ENCODE measurements at regions not wholly inside any gene's neighbourhood (a gene's known extent, or its start where the extent isn't known, plus 50 kb on each side); places are given as distances from the start of the nearest gene placed in this dataset.
"Not testable (repeated sequence)": the region's sequence is repeated elsewhere in the genome, so short reads cannot be mapped to it uniquely, and the experiment has no call there.

GRCh38 chr18:66916834-66917233 lies 312.9 kb upstream of the CDH19 start:
- no peaks in the 10 kb centered on the region for H3K27me3 Mint-ChIP-seq
- H3K9me3 Mint-ChIP-seq: no peaks in the 10 kb centered on the region
- intact Hi-C loops (cut with micrococcal nuclease): no loop called here
- no peak overlapping the region for H3K27ac Mint-ChIP-seq
- no peaks in the 10 kb centered on the region for H3K4me1 Mint-ChIP-seq
- H3K36me3 Mint-ChIP-seq (ENCODE audit: low read depth): no peaks in the 10 kb centered on the region
- H3K4me3 Mint-ChIP-seq: no peak overlapping the region
- no peak for DNase-seq

- no peaks in the 10 kb centered on the region for H3K27me3 Mint-ChIP-seq
- no peak for DNase-seq
- no peaks in the 10 kb centered on the region for H3K4me1 Mint-ChIP-seq
- no peaks in the 10 kb centered on the region for H3K36me3 Mint-ChIP-seq (ENCODE audit: low read depth)
- H3K4me3 Mint-ChIP-seq: no peak overlapping the region
- H3K9me3 Mint-ChIP-seq: no peaks in the 10 kb centered on the region
- no peak overlapping the region for H3K27ac Mint-ChIP-seq
- intact Hi-C loops (cut with micrococcal nuclease): no loop called here
Measured at GRCh38 chr18:66900837-66901236, 296.9 kb upstream of the CDH19 start.

- intact Hi-C loops (cut with micrococcal nuclease): no loop called here
- Mint-ChIP-seq H3K36me3 (ENCODE audit: low read depth) (no peaks in the 10 kb centered on the region), H3K4me3 (no peak overlapping the region), H3K4me1 (no peaks in the 10 kb centered on the region), H3K27me3 (no peaks in the 10 kb centered on the region), H3K9me3 (no peaks in the 10 kb centered on the region), H3K27ac (no peak overlapping the region)
- no peak for DNase-seq
Measured at GRCh38 chr18:66895631-66896030, 291.7 kb upstream of the CDH19 start.

GRCh38 chr18:66894851-66895250 lies 291.0 kb upstream of the CDH19 start:
- Mint-ChIP-seq H3K4me1 (no peaks in the 10 kb centered on the region), H3K4me3 (no peak overlapping the region), H3K9me3 (no peaks in the 10 kb centered on the region), H3K27me3 (no peaks in the 10 kb centered on the region), H3K36me3 (ENCODE audit: low read depth) (no peaks in the 10 kb centered on the region), H3K27ac (no peak overlapping the region)
- no peak for DNase-seq
- intact Hi-C loops (cut with micrococcal nuclease): no loop called here

GRCh38 chr18:66892388-66892787 lies 288.5 kb upstream of the CDH19 start:
- intact Hi-C loops (cut with micrococcal nuclease): not testable (repeated sequence)

GRCh38 chr18:66874812-66875474 lies 271.1 kb upstream of the CDH19 start:
- DNase-seq: no peak
- Mint-ChIP-seq H3K27ac (no peak overlapping the region), H3K4me1 (no peaks in the 10 kb centered on the region), H3K36me3 (ENCODE audit: low read depth) (no peaks in the 10 kb centered on the region), H3K4me3 (no peak overlapping the region), H3K9me3 (no peaks in the 10 kb centered on the region), H3K27me3 (no peaks in the 10 kb centered on the region)
- intact Hi-C loops (cut with micrococcal nuclease): no loop called here

More at GRCh38 chr18:66892388-66892787, 288.5 kb upstream of the CDH19 start:
- H3K36me3 Mint-ChIP-seq (ENCODE audit: low read depth); H3K4me1 Mint-ChIP-seq; H3K27me3 Mint-ChIP-seq; H3K4me3 Mint-ChIP-seq; H3K27ac Mint-ChIP-seq; H3K9me3 Mint-ChIP-seq; DNase-seq: not testable (repeated sequence)

- intact Hi-C loops (cut with micrococcal nuclease): no loop called here
- no peaks in the 10 kb centered on the region for H3K9me3 Mint-ChIP-seq
- no peak overlapping the region for H3K4me3 Mint-ChIP-seq
- no peaks in the 10 kb centered on the region for H3K27me3 Mint-ChIP-seq
- no peaks in the 10 kb centered on the region for H3K36me3 Mint-ChIP-seq (ENCODE audit: low read depth)
- H3K27ac Mint-ChIP-seq: no peak overlapping the region
- no peak for DNase-seq
- no peaks in the 10 kb centered on the region for H3K4me1 Mint-ChIP-seq
Measured at GRCh38 chr18:66874375-66874774, 270.5 kb upstream of the CDH19 start.

GRCh38 chr18:66873899-66874298 lies 270.0 kb upstream of the CDH19 start:
- H3K27ac Mint-ChIP-seq: no peak overlapping the region
- no peak overlapping the region for H3K4me3 Mint-ChIP-seq
- no peaks in the 10 kb centered on the region for H3K9me3 Mint-ChIP-seq
- no peaks in the 10 kb centered on the region for H3K27me3 Mint-ChIP-seq
- intact Hi-C loops (cut with micrococcal nuclease): no loop called here
- no peaks in the 10 kb centered on the region for H3K4me1 Mint-ChIP-seq
- DNase-seq: no peak
- no peaks in the 10 kb centered on the region for H3K36me3 Mint-ChIP-seq (ENCODE audit: low read depth)

- Mint-ChIP-seq H3K27me3 (no peaks in the 10 kb centered on the region), H3K9me3 (no peaks in the 10 kb centered on the region), H3K27ac (no peak overlapping the region), H3K4me1 (no peaks in the 10 kb centered on the region), H3K4me3 (no peak overlapping the region), H3K36me3 (ENCODE audit: low read depth) (no peaks in the 10 kb centered on the region)
- no peak for DNase-seq
- intact Hi-C loops (cut with micrococcal nuclease): no loop called here
Measured at GRCh38 chr18:66872277-66872676, 268.4 kb upstream of the CDH19 start.

GRCh38 chr18:66867653-66868052 lies 263.8 kb upstream of the CDH19 start:
- intact Hi-C loops (cut with micrococcal nuclease): no loop called here

GRCh38 chr18:66866427-66866940 lies 262.6 kb upstream of the CDH19 start:
- H3K36me3 Mint-ChIP-seq (ENCODE audit: low read depth); H3K27me3 Mint-ChIP-seq; H3K4me3 Mint-ChIP-seq; H3K4me1 Mint-ChIP-seq; intact Hi-C loops (cut with micrococcal nuclease); DNase-seq; H3K27ac Mint-ChIP-seq; H3K9me3 Mint-ChIP-seq: not testable (repeated sequence)

More at GRCh38 chr18:66867653-66868052, 263.8 kb upstream of the CDH19 start:
- DNase-seq: no peak
- Mint-ChIP-seq H3K27ac (no peak overlapping the region), H3K36me3 (ENCODE audit: low read depth) (no peaks in the 10 kb centered on the region), H3K4me1 (no peaks in the 10 kb centered on the region), H3K27me3 (no peaks in the 10 kb centered on the region), H3K9me3 (no peaks in the 10 kb centered on the region), H3K4me3 (no peak overlapping the region)

- Mint-ChIP-seq H3K9me3 (no peaks in the 10 kb centered on the region), H3K36me3 (ENCODE audit: low read depth) (no peaks in the 10 kb centered on the region), H3K4me1 (no peaks in the 10 kb centered on the region), H3K27me3 (no peaks in the 10 kb centered on the region), H3K27ac (no peak overlapping the region), H3K4me3 (no peak overlapping the region)
- intact Hi-C loops (cut with micrococcal nuclease): no loop called here
- no peak for DNase-seq
Measured at GRCh38 chr18:66838340-66838987, 234.6 kb upstream of the CDH19 start.

GRCh38 chr18:66833646-66834045 lies 229.8 kb upstream of the CDH19 start:
- H3K4me1 Mint-ChIP-seq: no peaks in the 10 kb centered on the region
- H3K4me3 Mint-ChIP-seq: no peak overlapping the region
- intact Hi-C loops (cut with micrococcal nuclease): no loop called here
- no peaks in the 10 kb centered on the region for H3K9me3 Mint-ChIP-seq
- no peak overlapping the region for H3K27ac Mint-ChIP-seq
- no peaks in the 10 kb centered on the region for H3K36me3 Mint-ChIP-seq (ENCODE audit: low read depth)
- no peak for DNase-seq
- H3K27me3 Mint-ChIP-seq: no peaks in the 10 kb centered on the region

- Mint-ChIP-seq H3K4me1 (no peaks in the 10 kb centered on the region), H3K27me3 (no peaks in the 10 kb centered on the region), H3K36me3 (ENCODE audit: low read depth) (no peaks in the 10 kb centered on the region), H3K27ac (no peak overlapping the region), H3K4me3 (no peak overlapping the region), H3K9me3 (no peaks in the 10 kb centered on the region)
- no peak for DNase-seq
- intact Hi-C loops (cut with micrococcal nuclease): no loop called here
Measured at GRCh38 chr18:66826211-66826610, 222.3 kb upstream of the CDH19 start.

- Mint-ChIP-seq H3K9me3 (no peaks in the 10 kb centered on the region), H3K4me3 (no peak overlapping the region), H3K36me3 (ENCODE audit: low read depth) (no peaks in the 10 kb centered on the region), H3K27ac (no peak overlapping the region), H3K27me3 (no peaks in the 10 kb centered on the region), H3K4me1 (no peaks in the 10 kb centered on the region)
- DNase-seq: no peak
- intact Hi-C loops (cut with micrococcal nuclease): no loop called here
Measured at GRCh38 chr18:66825347-66825746, 221.5 kb upstream of the CDH19 start.

Data from activated CD4-positive, alpha-beta T cell treated with anti-CD3 and anti-CD28 coated beads, Interleukin-2, amount 10 ng/mL, durations not matched to agents 24 days and 14 days (primary cell).